Tibial artery (tissue), 4 donors: ENCODE measurements at regions not wholly inside any gene's neighbourhood (a gene's known extent, or its start where the extent isn't known, plus 50 kb on each side); places are given as distances from the start of the nearest gene placed in this dataset.

Experiments
- DNase-seq, 2 donors: peaks; one replicate each; pipeline ENCODE4 v3.0.0-alpha.2; 2019
- H3K27ac ChIP-seq, 2 donors: fragments of 200-600 bp; sonication (generic) in 1 of 2; 1 replicate in 1 of 2; 2 replicates in 1 of 2; pipeline ENCODE4 v1.5.1; 2018 to 2019; ENCODE audit warnings: mild to moderate bottlenecking in 1 of 2
- H3K27me3 ChIP-seq, 2 donors: fragments of 200-600 bp; sonication (generic) in 1 of 2; one replicate each; pipeline versions ENCODE4 v1.5.1 to v1.6.0; 2016 to 2019
- H3K36me3 ChIP-seq, 3 donors: fragments of 200-600 bp; sonication (generic) in 2 of 3; one replicate each; pipeline ENCODE4 v1.5.1; 2016 to 2019; ENCODE audit warnings: mild to moderate bottlenecking in 2 of 3
- H3K4me1 ChIP-seq, 4 donors: fragments of 200-600 bp; sonication (generic) in 2 of 4; 1 replicate in 3 of 4; 2 replicates in 1 of 4; pipeline ENCODE4 v1.5.1; 2016 to 2019
- H3K4me3 ChIP-seq, 2 donors: fragments of 200-600 bp; sonication (generic) in 1 of 2; 1 replicate in 1 of 2; 2 replicates in 1 of 2; pipeline ENCODE4 v1.5.1; 2018 to 2019; ENCODE audit warnings: mild to moderate bottlenecking in 2 of 2
- H3K9me3 ChIP-seq, 3 donors: fragments of 200-600 bp; sonication (generic) in 1 of 3; one replicate each; pipeline ENCODE4 v1.5.1; 2016 to 2019
- intact Hi-C: fragments of 100-400 bp; cut with DNase I; formaldehyde crosslinking; loops from one replicate; pipeline ENCODE4 v1.15.0; 2023; ENCODE audit warnings: low total_unique reads
- TF ChIP-seq, protein P1 (sequence below), 2 experiments: fragments of 200-600 bp in 1 of 2; fragments of 450-650 bp in 1 of 2; IDR thresholded peaks; one replicate each; pipeline ENCODE4 v1.5.1; 2017 to 2019; ENCODE audit warnings: antibody characterized with exemption in 2 of 2, mild to moderate bottlenecking in 1 of 2, moderate library complexity in 1 of 2

- no peaks in the 10 kb centered on the region for H3K4me1 ChIP-seq
- no peaks in the 10 kb centered on the region for H3K36me3 ChIP-seq
- H3K9me3 ChIP-seq: no peaks in the 10 kb centered on the region
- intact Hi-C loops: loop anchor here (10.0 kb wide), 1 partner anchor 839 kb away; no protein-coding TSS in a partner anchor
- H3K4me3 ChIP-seq: no peak overlapping the region
- H3K27ac ChIP-seq: no peak overlapping the region
- no peak for DNase-seq
- peaks cover 0 to 26% of the 10 kb centered on the region in 2 donors for H3K27me3 ChIP-seq
- TF ChIP-seq, protein P1, sequence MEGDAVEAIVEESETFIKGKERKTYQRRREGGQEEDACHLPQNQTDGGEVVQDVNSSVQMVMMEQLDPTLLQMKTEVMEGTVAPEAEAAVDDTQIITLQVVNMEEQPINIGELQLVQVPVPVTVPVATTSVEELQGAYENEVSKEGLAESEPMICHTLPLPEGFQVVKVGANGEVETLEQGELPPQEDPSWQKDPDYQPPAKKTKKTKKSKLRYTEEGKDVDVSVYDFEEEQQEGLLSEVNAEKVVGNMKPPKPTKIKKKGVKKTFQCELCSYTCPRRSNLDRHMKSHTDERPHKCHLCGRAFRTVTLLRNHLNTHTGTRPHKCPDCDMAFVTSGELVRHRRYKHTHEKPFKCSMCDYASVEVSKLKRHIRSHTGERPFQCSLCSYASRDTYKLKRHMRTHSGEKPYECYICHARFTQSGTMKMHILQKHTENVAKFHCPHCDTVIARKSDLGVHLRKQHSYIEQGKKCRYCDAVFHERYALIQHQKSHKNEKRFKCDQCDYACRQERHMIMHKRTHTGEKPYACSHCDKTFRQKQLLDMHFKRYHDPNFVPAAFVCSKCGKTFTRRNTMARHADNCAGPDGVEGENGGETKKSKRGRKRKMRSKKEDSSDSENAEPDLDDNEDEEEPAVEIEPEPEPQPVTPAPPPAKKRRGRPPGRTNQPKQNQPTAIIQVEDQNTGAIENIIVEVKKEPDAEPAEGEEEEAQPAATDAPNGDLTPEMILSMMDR (IDR thresholded peaks at IDR 0.05): peak; percentile 58 to 60
Observed at GRCh38 chr3:137105277-137105977, 147.6 kb downstream of the IL20RB start.

GRCh38 chr3:137106612-137107240 is 148.9 kb downstream of the IL20RB start:
- intact Hi-C loops: loop anchor here (10.0 kb wide), 1 partner anchor 838 kb away; no protein-coding TSS in a partner anchor
- DNase-seq: no peak
- Histone ChIP-seq H3K27me3 (peaks cover 0 to 21% of the 10 kb centered on the region in 2 donors), H3K9me3 (no peaks in the 10 kb centered on the region), H3K27ac (no peak overlapping the region), H3K36me3 (no peaks in the 10 kb centered on the region), H3K4me3 (no peak overlapping the region), H3K4me1 (no peaks in the 10 kb centered on the region)
- TF ChIP-seq, protein P1 (IDR thresholded peaks at IDR 0.05): no peak

- TF ChIP-seq, protein P1 (IDR thresholded peaks at IDR 0.05): no peak
- H3K36me3 ChIP-seq: no peaks in the 10 kb centered on the region
- no peak overlapping the region for H3K27ac ChIP-seq
- intact Hi-C loops: loop anchor here (10.0 kb wide), 1 partner anchor 836 kb away; no protein-coding TSS in a partner anchor
- DNase-seq: no peak
- H3K4me1 ChIP-seq: no peaks in the 10 kb centered on the region
- H3K9me3 ChIP-seq: no peaks in the 10 kb centered on the region
- H3K27me3 ChIP-seq: peaks cover 0 to 21% of the 10 kb centered on the region in 2 donors
- no peak overlapping the region for H3K4me3 ChIP-seq
Observed at GRCh38 chr3:137108699-137109440, 151.1 kb downstream of the IL20RB start.

DNA sequence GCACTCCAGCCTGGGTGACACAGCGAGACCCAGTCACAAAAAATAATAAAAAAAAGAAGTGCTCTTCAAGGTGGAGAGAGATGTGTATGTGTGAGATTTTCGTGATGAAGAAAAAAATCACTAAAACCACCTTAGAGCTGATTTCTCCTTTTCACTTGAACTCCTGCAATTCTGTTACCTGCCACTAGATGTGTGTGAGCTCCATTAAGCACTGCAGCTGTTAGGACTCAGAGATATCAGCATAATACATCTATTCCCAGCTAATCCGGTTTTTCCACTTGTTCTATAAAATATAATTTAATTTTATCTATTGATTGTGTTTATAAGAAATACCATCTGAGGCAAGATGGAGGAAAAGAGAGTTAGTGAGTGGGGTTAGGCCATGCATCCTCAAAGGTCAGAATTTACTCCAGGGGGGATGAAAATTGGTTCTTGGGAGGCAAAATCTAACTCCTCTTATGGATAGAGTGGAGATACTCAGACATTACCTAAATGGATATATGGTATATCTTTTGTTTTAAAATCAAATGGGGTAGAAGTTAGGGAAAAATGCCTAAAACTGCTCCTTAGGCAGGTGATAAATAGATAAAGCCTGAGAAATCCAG is 152.7 kb downstream of the IL20RB start:
- Histone ChIP-seq H3K4me1 (no peaks in the 10 kb centered on the region), H3K36me3 (no peaks in the 10 kb centered on the region), H3K4me3 (no peak overlapping the region), H3K27me3 (peaks cover 0 to 13% of the 10 kb centered on the region in 2 donors), H3K27ac (no peak overlapping the region), H3K9me3 (no peaks in the 10 kb centered on the region)
- TF ChIP-seq, protein P1 (IDR thresholded peaks at IDR 0.05): peak; percentile 54 to 73
- intact Hi-C loops: no loop called here
- no peak for DNase-seq

DNA sequence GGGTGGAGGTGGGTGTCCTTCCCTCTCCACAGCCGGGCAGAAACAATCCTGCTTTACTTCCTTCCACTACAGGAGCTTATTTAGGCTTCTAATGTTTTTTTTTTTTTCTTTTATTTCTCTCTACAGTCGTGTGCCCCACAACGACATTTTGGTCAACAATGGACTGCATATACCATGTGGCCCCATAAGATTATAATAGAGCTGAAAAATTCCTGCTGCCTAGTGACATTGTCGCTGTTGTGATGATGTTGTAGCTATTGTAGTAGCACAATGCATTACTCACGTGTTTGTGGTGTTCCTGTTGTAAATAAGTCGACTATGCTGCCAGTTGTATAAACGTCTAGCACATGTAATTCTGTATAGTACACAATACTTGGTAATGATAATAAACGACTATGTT is 153.7 kb downstream of the IL20RB start:
- no peak for DNase-seq
- H3K36me3 ChIP-seq: no peaks in the 10 kb centered on the region
- no peak overlapping the region for H3K4me3 ChIP-seq
- TF ChIP-seq, protein P1 (IDR thresholded peaks at IDR 0.05): no peak
- no peak overlapping the region for H3K27ac ChIP-seq
- H3K4me1 ChIP-seq: no peaks in the 10 kb centered on the region
- intact Hi-C loops: no loop called here
- no peaks in the 10 kb centered on the region for H3K9me3 ChIP-seq
- peaks cover 0 to 13% of the 10 kb centered on the region in 2 donors for H3K27me3 ChIP-seq
